Stimulated activated CD4-positive, alpha-beta T cell treated with anti-CD3 and anti-CD28 coated beads, Interleukin-15, amount 100 ng/mL, for 24 hours (primary cell): ENCODE measurements at regions not wholly inside any gene's neighbourhood (a gene's known extent, or its start where the extent isn't known, plus 50 kb on each side); places are given as distances from the start of the nearest gene placed in this dataset.

Experiments
- DNase-seq: peaks from one replicate; pipeline ENCODE4 v3.0.0-alpha.2; 2020

DNA sequence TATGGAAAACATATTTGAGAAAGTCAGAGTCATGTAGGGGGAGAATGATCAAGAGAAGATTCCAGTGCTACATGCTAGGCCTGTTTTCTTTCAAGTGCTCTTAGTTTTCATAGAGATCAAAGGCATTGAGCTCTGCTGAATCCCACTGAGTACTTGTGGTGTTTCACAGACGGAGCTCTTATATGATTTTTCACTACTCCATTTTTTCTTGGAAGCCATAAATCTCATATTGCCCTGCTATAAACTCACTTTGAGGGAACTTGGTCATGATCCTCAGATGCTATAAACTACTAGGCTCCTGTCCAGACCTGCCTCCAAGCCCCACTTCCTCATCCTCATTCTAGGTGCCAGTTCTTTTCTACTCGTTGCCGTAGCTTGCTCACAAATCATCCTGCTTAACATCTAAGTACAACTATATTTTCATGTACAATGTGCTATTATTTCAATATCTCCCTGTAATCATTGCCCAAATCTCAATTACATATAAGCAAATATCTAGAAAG lies 180.8 kb upstream of the CCDC179 start:
- DNase-seq, result no peak

DNA sequence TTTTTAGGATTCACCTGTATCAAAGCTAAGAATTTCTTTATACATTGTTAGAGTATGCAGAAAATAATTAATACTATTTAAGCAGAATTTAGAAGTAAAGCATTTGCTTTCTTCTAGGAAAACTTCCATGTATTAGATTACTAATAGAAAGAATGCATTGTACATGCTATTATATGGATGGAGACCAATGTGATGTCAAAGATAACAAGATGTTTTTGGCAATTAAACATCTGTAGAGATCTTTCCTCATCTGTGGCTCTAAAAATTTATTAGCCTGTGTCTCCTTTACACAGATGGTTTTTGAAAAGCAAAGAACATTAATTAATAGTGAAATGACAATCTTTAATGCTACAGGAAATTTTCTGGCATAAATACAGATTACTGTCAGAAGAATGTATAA lies 198.4 kb upstream of the CCDC179 start:
- DNase-seq, result no peak

DNA sequence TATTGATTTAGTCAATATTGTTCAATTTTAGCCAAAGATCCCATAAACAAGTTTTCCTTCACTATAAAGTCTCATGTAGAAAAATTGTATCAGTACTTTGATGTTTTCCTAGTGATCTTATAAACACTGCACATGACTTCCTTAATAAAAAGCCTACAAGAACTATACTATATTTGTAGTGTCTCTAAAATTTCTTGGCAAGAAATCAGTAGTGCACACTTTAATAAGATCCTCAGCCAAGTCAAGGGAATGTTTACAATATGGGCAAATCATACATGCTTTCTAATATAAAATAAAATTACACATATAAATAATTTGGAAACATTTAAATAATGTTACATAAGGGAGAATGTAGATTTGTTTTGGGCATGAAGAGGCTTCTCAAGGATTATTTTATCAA lies 203.0 kb upstream of the CCDC179 start:
- no peak for DNase-seq

DNA sequence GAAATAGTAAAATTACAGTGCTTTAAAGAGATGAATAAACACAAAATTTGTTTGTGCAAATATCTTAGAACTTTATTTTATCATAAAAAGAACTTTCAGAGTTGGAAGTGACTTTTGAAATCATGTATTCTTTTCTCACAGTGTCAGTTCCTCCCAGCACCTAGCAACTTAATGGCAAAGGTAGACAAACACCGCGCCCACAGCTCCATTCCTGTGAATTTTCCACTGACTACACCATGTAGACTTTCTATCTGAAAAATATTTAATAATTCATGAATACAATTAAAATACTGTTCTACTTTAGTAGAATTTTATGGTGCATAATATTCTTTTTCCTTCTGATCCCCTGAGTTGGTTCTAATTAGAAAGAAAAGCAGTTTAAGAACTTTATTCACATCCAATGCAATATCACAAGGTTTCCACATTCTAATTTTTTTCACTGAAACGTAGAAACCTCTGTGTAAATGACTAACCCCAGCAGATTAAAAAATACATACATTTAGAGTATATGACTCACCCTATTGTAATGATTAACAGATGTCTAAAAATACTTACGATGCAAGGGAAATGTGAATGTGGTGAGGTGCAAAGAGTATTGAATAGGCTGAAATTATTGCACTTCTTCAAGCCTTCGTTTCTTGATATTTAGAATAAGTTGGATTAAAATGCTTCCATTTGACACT lies 218.2 kb upstream of the CCDC179 start:
- no peak for DNase-seq

DNA sequence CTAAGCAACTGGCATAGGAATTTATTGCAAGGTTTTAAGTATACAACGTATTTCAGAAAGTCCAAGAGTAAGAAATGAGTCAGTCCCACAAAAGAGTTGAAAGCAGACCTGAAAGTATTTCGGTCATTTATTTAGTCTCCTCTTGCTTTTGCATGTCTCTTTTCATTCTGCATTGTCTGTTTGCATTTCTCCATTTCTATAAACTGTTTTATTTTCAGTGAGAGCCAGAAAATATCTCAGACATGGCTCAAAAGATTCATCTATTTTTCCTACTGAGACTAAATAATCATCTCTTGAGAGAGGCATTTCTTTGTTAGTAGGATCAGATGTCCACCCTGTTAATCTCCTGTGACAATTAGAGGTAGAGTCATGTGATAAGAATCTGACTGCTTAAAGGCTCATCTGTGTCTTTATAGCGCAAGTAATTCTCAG lies 219.1 kb upstream of the CCDC179 start:
- DNase-seq, result no peak

DNA sequence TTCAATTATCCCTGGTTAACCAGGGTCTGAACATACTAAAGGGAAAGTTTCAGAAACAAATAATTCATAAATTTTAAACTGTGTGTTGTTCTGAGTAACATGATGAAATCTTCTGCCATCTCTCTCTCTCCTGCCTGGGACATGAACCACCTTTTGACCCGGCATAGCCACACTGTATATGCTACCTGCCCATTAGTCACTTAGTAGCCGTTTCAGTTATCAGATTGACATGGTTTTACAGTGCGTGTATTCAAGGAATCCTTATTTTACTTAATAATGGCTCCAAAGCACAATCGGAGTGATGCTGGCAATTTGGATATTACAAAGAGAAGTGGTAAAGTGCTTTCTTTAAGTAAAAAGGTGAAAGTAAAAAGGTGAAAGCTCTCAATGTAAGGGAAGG lies 227.1 kb upstream of the CCDC179 start:
- DNase-seq, result no peak

DNA sequence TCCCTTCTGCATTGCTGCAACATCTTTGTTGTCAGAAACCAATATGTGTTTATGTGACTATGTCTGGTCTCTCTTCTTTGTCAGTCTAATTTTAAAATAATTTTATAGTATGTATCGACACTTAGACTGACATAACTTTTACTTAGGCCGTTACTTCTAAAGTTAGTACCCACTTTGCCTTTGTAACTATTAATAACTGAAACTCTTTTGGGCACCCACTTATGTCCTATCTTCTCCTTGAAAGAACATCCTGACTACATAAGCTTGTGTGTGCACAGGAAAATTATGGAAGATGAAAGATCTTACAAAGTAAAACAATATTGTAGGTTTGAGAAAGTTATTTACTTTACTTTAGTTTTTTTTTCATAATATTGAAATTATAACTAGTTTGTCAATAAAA lies 230.4 kb upstream of the CCDC179 start:
- DNase-seq, result no peak

DNA sequence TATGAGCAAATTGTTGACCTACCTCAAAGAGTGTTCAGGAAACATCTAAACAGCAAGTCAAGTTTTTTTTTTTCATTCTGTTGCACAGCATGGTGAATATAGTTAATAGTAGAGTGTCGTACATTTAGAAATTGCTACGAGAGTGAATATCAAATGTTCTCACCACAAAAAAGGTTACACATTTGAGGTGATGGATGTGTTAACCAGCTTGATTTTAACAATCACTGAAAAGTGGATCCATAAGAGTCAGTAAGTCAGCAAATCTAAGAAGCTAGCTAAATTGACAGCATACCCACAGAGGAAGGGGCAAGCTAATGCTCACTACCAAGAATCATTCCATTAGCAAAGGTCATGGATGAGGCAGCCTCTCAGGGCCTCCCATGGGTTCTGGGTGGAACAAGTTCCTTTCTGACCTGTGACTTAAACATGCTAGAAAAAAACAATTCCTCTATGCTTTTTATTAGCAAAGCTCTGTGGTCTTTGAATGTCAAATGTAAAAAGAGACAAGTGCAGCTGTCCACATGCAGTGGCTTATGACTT lies 235.4 kb upstream of the CCDC179 start:
- DNase-seq, result no peak

DNA sequence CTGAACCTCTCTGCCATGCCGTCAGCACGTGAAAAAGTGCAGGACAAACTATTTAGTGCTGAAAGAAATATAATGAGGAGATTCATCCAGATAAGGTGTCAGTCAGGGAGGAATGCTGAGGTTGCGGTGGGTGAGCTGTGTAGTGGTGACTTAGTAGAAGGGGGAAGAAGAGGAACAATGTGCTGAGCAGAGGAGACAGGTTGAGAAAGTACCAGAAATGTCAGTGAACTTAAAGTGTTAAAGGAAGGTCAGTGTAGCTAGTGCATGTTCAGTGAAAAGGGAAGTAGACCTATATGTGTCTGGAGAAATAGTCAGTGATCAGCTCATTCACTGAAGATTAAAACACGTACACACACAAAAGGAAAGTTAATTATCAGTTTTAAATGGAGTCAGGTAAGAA lies 237.6 kb upstream of the CCDC179 start:
- no peak for DNase-seq

DNA sequence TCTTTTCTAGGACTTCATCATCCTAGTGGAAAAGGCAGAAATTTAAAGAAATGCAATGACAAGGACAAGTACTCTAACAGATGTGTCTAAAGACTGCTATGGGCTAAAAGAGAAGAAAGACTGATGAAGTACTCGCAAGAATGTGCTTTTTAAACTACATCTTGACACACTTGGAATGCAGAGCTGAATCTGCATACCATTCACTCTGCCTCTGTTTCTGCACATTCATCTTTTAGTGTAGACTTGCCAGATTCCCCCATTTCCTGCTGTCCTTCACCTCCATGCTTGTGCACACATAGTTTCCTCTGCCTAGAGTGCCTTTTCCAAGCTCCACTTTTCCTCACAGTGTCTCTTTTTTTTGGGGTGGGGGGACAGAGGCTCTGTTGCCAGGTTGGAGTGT lies 239.0 kb upstream of the CCDC179 start:
- no peak for DNase-seq

DNA sequence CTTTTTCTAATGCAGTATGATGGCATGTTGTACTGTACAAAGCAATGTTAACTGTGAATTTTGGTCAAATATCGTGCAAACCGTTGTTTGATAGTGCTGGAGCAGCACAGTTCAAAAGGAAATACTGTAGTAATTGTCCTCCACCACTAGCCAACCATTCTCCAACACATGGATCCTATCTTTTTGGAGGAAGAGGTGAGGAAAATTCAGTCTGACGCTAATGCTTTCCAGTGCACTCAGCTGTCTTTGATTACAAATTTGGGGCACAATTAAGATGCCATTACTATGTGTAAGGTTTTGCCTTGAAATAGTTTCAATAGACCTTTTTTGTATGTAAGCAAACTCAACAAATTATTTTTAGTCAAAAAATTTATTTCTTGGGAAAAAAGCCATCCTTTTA lies 240.5 kb upstream of the CCDC179 start:
- no peak for DNase-seq

DNA sequence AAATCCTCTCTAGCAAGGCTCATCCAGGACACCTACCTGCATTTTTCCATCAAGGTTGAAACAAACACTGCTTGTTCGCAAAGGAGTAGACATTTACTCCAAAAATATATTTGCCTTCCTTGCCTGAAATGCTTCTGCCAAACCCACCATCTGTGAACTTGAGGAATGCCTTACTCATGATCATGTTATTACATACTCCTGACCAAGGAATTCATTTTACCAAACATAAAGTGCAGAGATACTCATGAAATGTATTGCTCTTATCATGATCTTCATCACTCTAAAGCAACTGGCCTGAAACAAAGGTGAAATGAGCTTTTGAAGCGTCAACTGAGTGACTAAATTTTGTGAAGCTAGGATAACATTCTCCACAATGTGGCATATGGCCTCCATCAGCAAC lies 243.1 kb upstream of the CCDC179 start:
- DNase-seq, result no peak

DNA sequence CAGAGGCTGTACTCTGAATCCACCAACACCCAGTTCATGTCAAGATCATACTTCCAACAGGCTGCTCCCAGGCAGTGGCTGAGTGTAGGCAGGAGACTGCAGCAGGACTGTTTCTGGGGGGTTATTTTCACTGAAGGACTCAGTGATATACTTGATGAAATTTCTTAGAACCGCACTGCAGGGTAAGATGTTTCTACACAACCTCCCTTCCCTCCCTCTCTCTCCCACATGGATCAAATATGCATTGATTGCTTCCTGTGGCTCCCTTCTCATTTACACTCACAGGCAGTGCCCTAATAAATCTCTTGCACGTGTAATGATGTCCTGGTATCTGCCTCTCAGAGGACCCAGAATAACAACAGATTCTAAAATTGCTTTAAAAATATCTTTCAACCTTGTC lies 251.3 kb upstream of the CCDC179 start:
- DNase-seq, result no peak

DNA sequence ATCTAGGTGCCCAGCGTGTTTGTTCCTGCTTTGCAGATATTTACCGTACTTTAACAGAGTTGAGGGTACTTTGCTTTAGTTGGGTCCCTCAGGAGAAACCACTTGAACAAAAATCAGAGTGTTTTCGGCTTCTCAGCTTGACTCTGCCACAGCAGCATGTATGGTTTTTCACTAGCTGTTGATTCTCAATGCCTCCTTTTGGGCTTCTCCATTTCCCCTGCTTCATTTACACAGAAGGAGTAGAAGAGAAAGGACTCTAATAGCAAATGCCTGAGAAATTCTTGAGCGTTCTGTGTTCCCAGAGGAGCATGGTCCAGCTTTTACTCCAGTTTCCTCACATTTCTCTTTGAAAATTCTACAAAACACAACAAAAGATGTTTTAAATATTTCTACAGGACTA lies 252.1 kb upstream of the CCDC179 start:
- no peak for DNase-seq

DNA sequence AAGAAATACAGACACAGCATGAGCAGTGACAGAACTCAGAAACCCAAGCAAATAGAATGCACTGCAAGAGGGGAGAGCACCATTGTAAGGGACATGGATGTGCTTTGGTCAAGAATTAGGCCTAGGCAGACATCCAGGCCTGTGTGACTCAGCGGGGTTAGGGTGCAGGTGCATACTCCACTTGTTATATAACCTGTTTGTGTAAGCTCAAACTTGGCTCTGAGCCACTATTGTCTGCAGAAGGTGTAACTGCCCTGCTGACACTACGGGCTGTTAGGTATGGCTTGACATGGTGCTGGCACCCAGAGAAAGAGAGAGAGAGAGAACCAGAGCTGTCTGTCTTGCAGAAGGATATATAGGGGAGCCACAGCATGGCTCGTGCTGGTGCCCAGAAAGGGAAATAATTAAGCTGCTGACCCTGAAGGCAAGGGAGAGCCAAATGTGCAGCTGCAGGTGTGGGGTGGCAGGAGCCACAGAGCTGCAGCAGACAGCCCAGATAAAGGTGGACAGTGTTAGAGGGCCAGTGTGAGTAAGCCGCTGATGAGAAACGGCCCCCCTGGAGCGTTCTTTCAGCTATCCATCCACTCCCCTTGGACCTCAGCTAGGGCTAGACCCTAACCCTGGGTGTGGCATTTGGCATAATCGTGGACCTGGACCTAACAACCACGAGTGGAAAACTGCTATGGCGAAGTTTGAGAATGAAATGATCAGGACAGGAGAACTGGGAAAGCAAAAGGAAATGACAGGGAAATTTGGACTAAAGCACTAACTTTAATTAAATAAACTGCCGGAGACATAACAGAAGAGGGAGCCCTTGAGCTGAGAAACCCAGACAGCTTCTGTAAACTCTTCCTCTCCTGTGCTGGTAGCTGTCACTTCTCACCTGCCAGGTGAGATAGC lies 253.0 kb upstream of the CCDC179 start:
- DNase-seq, result peak; percentile 5

DNA sequence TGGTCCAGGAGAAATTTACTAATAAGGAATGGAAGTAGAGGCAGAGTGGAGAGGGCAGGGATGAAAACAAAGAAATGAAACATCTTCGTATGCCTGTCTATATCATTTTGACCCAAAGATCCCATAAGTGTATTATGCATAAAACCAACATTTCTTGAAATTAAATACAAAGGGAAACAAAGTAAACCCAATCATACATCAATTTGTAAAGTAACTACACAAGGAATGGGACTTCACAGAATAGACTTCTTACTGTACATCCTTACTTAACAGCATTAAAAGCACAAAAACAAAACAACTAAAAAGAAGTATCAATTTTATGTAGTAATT lies 253.6 kb upstream of the CCDC179 start:
- no peak for DNase-seq

DNA sequence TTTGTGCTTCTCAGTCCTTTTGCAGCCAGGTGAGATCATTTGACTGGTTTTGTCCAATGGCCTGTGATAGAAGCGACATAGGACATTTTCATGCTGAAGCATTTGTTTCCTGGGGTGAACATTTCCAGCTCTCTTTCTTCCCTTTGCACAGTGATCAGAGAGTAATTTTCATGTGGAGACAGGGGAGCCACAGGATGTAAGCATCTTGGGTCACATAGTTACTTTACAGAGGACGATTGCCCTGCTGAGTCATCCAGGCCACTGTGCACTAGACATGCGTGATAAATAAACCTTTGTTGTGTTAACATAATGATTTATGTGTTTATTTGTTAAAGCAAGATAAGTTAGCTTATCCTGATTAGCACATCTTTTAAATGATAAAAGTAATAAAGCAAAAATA lies 263.5 kb upstream of the CCDC179 start:
- no peak for DNase-seq

DNA sequence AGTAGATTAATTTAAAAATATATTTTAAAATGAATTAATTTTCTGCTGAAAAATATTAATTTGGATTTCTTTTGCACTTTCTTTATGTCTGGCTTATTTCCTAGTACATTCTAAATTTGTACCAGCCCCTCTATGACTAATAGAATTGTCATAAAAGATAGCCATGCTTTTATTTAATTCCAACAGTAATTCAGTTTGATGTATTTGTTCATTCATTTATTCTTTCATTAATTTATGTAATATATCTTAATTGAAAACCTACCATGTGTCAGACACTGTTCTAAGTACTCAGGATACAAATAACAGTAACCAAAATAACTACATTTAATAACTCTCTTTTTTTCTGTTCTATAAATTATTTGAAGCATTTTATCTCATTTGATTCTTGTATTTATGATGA lies 264.0 kb upstream of the CCDC179 start:
- DNase-seq, result no peak

DNA sequence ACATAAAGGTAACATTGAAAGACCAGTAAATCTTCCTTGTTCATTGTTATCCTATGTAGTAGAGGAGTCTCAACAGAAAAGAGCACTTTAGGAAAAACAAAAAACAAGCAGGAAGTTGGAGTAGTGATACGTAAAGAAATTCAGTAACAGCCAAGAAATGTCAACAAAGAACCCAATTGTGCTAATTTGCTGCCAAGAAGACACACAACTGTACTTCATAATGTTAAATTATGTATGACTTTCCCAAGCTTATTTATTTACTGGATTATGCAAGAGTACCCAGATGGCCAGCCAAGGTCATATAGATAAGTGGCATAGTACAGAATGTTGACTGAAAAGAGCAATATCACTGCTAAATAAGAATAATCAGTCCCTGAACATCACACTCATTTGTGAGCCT lies 264.7 kb upstream of the CCDC179 start:
- DNase-seq, result no peak

DNA sequence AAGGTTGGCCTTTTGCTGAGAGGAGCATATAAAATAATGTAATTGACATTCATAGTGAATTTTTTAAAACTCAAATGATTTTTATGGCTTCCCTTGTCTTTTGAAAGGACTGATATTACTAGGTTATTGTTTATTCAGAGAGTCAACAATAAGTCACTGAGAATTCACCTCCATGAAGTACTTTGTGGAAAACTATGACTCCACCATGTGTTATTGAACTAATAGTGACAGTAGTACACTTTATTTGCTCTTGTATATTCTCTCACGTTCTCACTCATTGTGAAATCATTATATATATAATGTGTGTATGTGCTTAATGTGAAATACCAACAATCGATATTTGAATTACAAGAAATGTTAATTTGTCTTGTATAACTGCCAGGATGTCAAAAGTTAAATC lies 267.4 kb upstream of the CCDC179 start:
- no peak for DNase-seq

DNA sequence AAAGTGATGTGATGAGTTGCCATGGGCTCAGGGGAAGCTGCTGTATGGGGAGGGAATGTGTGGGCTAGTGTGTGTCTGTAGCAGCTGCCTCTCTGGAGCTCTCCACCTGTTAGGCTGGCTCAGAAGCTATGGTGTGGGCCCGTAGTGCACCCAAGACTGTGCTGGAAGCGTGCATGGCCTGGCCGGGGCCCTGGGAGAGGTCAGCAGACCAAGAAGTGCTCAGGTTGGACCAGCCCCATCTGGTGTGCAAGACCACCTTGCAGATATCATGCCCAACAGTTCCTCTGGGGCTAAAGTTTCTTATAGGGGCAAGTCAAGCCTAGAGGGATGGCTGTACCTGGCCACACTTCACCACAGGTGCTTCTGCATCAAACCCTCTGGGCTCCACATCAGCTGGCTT lies 274.4 kb upstream of the CCDC179 start:
- DNase-seq, result no peak

DNA sequence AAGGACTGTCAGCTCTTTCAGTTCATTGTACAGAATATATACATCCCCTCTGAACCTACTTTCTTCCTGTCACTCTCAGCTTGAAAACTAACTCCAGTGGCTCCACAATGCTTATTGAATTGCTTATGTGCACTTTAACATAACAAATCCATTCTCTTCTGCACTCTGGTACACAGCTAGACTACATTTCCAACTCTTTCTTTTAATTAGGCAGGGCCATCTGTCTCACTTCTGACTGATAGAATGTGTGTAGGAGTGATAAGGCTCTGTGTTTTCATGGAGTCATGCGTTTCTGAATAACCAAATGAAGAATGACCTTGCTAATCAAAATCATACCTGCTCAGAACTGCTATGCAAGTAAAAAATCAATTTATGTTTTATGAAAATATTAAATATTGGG lies 278.5 kb upstream of the CCDC179 start:
- DNase-seq, result no peak

DNA sequence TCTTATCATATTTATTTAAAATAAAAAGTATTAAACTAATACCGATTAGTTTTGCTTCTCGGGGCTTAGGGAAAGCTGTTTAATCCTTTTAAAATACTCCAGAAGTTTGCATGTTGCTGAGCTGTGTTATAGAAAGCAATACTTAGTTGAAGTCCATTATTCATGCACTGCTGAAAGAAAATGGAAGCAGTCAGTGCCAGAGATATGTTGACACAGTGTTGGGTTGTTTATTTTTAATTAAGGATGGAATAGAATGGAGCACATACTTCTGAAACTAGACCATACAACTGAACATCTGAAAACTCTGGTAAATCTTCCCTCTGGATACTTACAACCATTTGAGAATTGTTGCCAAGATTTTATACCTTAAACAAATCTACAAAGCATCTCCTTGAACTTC lies 282.7 kb upstream of the CCDC179 start:
- DNase-seq, result no peak

DNA sequence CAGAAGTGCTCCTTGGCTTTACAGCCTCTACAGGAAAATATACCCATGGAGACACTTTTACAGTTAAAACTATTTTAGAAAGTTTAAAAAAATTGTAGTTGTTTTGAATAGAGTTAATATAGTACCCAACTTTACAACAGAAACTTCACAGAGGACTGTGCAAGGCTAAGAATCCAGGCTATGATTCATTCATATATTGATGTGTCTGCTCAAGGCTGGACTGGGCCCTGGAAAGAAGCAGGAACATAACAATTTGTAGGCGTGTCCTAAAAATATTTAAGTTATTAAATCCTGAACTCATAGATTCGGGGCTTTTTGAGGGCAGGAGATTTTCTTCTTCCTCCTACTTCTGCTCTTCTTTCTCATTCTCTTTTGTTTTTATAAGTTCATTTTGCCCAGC lies 291.5 kb upstream of the CCDC179 start:
- DNase-seq, result no peak
